H9 (cell line): ENCODE measurements at regions not wholly inside any gene's neighbourhood (a gene's known extent, or its start where the extent isn't known, plus 50 kb on each side); places are given as distances from the start of the nearest gene placed in this dataset.

Experiments
- DNase-seq: peaks from one replicate; pipeline ENCODE4 v3.0.0-alpha.2; 2017
- H2AFZ ChIP-seq: one replicate; pipeline ENCODE4 v1.6.1; 2013; ENCODE audit warnings: mild to moderate bottlenecking, low read length, control low read depth, moderate library complexity
- H2AK5ac ChIP-seq: 2 replicates; pipeline ENCODE4 v1.6.1; 2013; ENCODE audit warnings: low read length, control low read depth, mixed read lengths; ENCODE audit not compliant: insufficient read length
- H2BK120ac ChIP-seq: one replicate; pipeline ENCODE4 v1.6.1; 2013; ENCODE audit warnings: low read depth, mild to moderate bottlenecking, low read length, control low read depth, inconsistent platforms; ENCODE audit not compliant: poor library complexity, severe bottlenecking
- H2BK12ac ChIP-seq: 2 replicates; pipeline ENCODE4 v1.6.1; 2013; ENCODE audit warnings: low read length, control low read depth, mixed read lengths, low read depth; ENCODE audit not compliant: insufficient read length
- H2BK15ac ChIP-seq: 2 replicates; pipeline ENCODE4 v1.6.1; 2013; ENCODE audit warnings: low read depth, low read length, control low read depth
- H2BK20ac ChIP-seq: one replicate; pipeline ENCODE4 v1.6.1; 2013; ENCODE audit warnings: low read depth, mild to moderate bottlenecking, low read length, control low read depth, inconsistent platforms; ENCODE audit not compliant: poor library complexity, severe bottlenecking
- H2BK5ac ChIP-seq: 2 replicates; pipeline ENCODE4 v1.6.1; 2013; ENCODE audit warnings: low read length, control low read depth, mixed read lengths; ENCODE audit not compliant: insufficient read length
- H3K14ac ChIP-seq: 2 replicates; pipeline ENCODE4 v1.6.1; 2013; ENCODE audit warnings: low read length, control low read depth; ENCODE audit not compliant: insufficient read depth
- H3K18ac ChIP-seq: 2 replicates; pipeline ENCODE4 v1.6.1; 2013; ENCODE audit warnings: low read depth, mild to moderate bottlenecking, mixed read lengths, low read length, control low read depth; ENCODE audit not compliant: insufficient read length
- H3K23ac ChIP-seq: 2 replicates; pipeline ENCODE4 v1.6.1; 2013; ENCODE audit warnings: low read length, control low read depth, mixed read lengths, low read depth; ENCODE audit not compliant: insufficient read length
- H3K23me2 ChIP-seq: 2 replicates; pipeline ENCODE4 v1.6.1; 2013; ENCODE audit warnings: low read depth, mild to moderate bottlenecking, mixed read lengths, low read length, control low read depth; ENCODE audit not compliant: insufficient read length, poor library complexity, severe bottlenecking
- H3K27ac ChIP-seq: 2 replicates; pipeline ENCODE4 v1.5.1; 2013; ENCODE audit warnings: low read length, control low read depth, mixed read lengths, low read depth; ENCODE audit not compliant: insufficient read length
- H3K27me3 ChIP-seq: 2 replicates; pipeline ENCODE4 v1.6.1; 2013; ENCODE audit warnings: low read length, control low read depth, inconsistent platforms; ENCODE audit not compliant: insufficient read depth
- H3K4ac ChIP-seq: 2 replicates; pipeline ENCODE4 v1.6.1; 2013; ENCODE audit warnings: low read depth, mild to moderate bottlenecking, control low read depth, inconsistent platforms, low read length, moderate library complexity
- H3K4me1 ChIP-seq: 2 replicates; pipeline ENCODE4 v1.6.1; 2013; ENCODE audit warnings: low read length, control low read depth, inconsistent platforms; ENCODE audit not compliant: insufficient read depth
- H3K4me2 ChIP-seq: 2 replicates; pipeline ENCODE4 v1.6.1; 2013; ENCODE audit warnings: low read length, control low read depth, mixed read lengths; ENCODE audit not compliant: insufficient read length, insufficient read depth
- H3K56ac ChIP-seq: 2 replicates; pipeline ENCODE4 v1.6.1; 2013; ENCODE audit warnings: low read depth, mild to moderate bottlenecking, mixed read lengths, low read length, control low read depth; ENCODE audit not compliant: insufficient read length
- H3K79me1 ChIP-seq: 2 replicates; pipeline ENCODE4 v1.6.1; 2013; ENCODE audit warnings: low read depth, mild to moderate bottlenecking, moderate library complexity, low read length, control low read depth, inconsistent platforms; ENCODE audit not compliant: insufficient read depth, poor library complexity, severe bottlenecking
- H3K79me2 ChIP-seq: 2 replicates; pipeline ENCODE4 v1.6.1; 2013; ENCODE audit warnings: low read length, control low read depth, inconsistent platforms; ENCODE audit not compliant: insufficient read depth
- H3K9ac ChIP-seq: 2 replicates; pipeline ENCODE4 v1.6.1; 2013; ENCODE audit warnings: low read length, control low read depth, mixed read lengths; ENCODE audit not compliant: insufficient read length; ENCODE audit errors: extremely low read depth
- H3K9me3 ChIP-seq: one replicate; pipeline ENCODE4 v1.6.1; 2013; ENCODE audit warnings: low read depth, low read length, inconsistent platforms; ENCODE audit not compliant: control insufficient read depth
- H3T11ph ChIP-seq: one replicate; pipeline ENCODE4 v1.6.1; 2013; ENCODE audit warnings: mild to moderate bottlenecking, low read length, control low read depth, inconsistent platforms
- H4K20me1 ChIP-seq: one replicate; pipeline ENCODE4 v1.6.1; 2013; ENCODE audit not compliant: control insufficient read depth, insufficient read length, insufficient read depth
- H4K5ac ChIP-seq: 2 replicates; pipeline ENCODE4 v1.6.1; 2013; ENCODE audit warnings: low read depth, mild to moderate bottlenecking, mixed read lengths, low read length, control low read depth; ENCODE audit not compliant: insufficient read length
- H4K8ac ChIP-seq: replicated peaks from 2 replicates; pipeline ENCODE4 v1.6.1; 2013; ENCODE audit warnings: low read length, control low read depth, mixed read lengths, low read depth; ENCODE audit not compliant: insufficient read length
- H4K91ac ChIP-seq: 2 replicates; pipeline ENCODE4 v1.6.1; 2013; ENCODE audit warnings: low read depth, mild to moderate bottlenecking, moderate library complexity, mixed read lengths, low read length, control low read depth; ENCODE audit not compliant: insufficient read length
- H3K27ac Mint-ChIP-seq, 3 experiments: 2 replicates in 2 of 3; 3 replicates in 1 of 3; pipeline ENCODE4 v1.8.0; 2020 to 2021; ENCODE audit warnings: mixed read lengths in 3 of 3, mild to moderate bottlenecking in 1 of 3, moderate library complexity in 1 of 3
- H3K27me3 Mint-ChIP-seq: 2 replicates; pipeline ENCODE4 v1.8.0; 2021; ENCODE audit warnings: low read depth, mild to moderate bottlenecking, moderate library complexity, mixed read lengths
- H3K36me3 Mint-ChIP-seq, 3 experiments: 2 replicates in 2 of 3; 3 replicates in 1 of 3; pipeline ENCODE4 v1.8.0; 2020 to 2021; ENCODE audit warnings: low read depth in 3 of 3, mixed read lengths in 3 of 3; ENCODE audit not compliant: insufficient read depth in 1 of 3
- H3K4me1 Mint-ChIP-seq, 2 experiments: 2 replicates each; pipeline ENCODE4 v1.8.0; 2020; ENCODE audit warnings: mixed read lengths in 2 of 2
- H3K4me3 Mint-ChIP-seq, 2 experiments: 2 replicates in 1 of 2; 3 replicates in 1 of 2; pipeline ENCODE4 v1.8.0; 2020 to 2021; ENCODE audit warnings: mild to moderate bottlenecking in 2 of 2, mixed read lengths in 2 of 2, moderate library complexity in 1 of 2
- H3K9me3 Mint-ChIP-seq, 2 experiments: 2 replicates in 1 of 2; 3 replicates in 1 of 2; pipeline ENCODE4 v1.8.0; 2020; ENCODE audit warnings: mild to moderate bottlenecking in 2 of 2, mixed read lengths in 2 of 2, moderate library complexity in 1 of 2
- WGBS: extraction: QIAGEN DNeasy Blood & Tissue Kit; methylation state at CpG from one replicate; pipeline ENCODE4 v1.1.7; 2013; ENCODE audit warnings: missing lambda C conversion rate, low lambda C conversion rate, mixed read lengths; ENCODE audit not compliant: insufficient read length; ENCODE audit errors: extremely low coverage; 5-methylcytosine and 5-hydroxymethylcytosine counted together
- TF ChIP-seq, protein P1 (sequence below): fragments of 200-600 bp; sonication (generic); conservative IDR thresholded peaks from 3 replicates; pipeline ENCODE4 v1.8.0; 2021; ENCODE audit warnings: antibody characterized with exemption, mild to moderate bottlenecking

DNA sequence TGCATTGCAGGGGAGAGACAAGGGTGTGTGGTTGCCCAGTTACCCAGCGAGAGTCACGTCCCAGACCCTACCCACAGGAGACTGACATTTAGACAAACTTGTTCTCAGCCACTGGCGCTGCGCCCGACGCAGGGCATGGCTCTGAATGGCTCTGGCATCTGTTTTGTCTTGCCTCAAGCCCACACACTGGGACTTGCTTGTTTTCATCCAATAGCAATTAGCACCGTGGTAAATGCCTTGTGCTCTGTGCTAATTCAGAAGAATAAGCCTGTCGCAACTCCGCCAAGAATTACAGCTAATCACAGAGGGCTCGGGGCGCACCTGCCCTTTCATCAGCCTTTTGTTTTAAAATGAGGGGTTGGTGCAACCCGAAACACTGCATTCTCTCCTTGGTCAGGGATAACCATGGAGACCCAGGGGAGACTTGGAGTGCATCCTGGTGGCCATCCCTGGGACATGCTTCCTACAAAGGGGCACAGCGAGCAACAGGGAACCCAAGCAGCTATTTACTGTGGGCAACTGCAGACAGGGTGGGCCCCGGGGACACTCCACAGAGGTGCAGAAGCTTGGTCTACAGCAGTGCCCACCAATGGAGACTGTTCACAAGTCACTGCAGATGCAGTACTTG is 220.6 kb upstream of the ZFHX3 start:
- Histone ChIP-seq H3K23ac (no peak overlapping the region), H4K91ac (no peak overlapping the region), H2BK5ac (no peak overlapping the region), H4K8ac (no peak overlapping the region), H2BK12ac (no peak overlapping the region), H4K5ac (no peak overlapping the region), H3K18ac (no peak overlapping the region), H3K4me2 (no peak overlapping the region), H2BK20ac (no peak overlapping the region), H3K79me2 (no peaks in the 10 kb centered on the region), H4K20me1 (no peaks in the 10 kb centered on the region), H3K14ac (no peak overlapping the region), H3T11ph (no peak overlapping the region), H3K9ac (no peak overlapping the region), H3K4me1 (no peaks in the 10 kb centered on the region; the same call in 1 of the 2 replicates), H3K27me3 (no peaks in the 10 kb centered on the region), H3K4ac (no peak overlapping the region), H3K79me1 (no peaks in the 10 kb centered on the region), H3K56ac (no peak overlapping the region), H2BK15ac (no peak overlapping the region), H2AK5ac (no peak overlapping the region), H2AFZ (no peak overlapping the region), H3K27ac (no peak overlapping the region), H3K23me2 (no peaks in the 10 kb centered on the region), H2BK120ac (no peak overlapping the region), H3K9me3 (no peaks in the 10 kb centered on the region)
- Mint-ChIP-seq H3K27ac (no peak overlapping the region), H3K4me3 (no peak overlapping the region), H3K4me1 (peaks cover 10% of the 10 kb centered on the region in 2 experiments), H3K27me3 (no peaks in the 10 kb centered on the region), H3K36me3 (no peaks in the 10 kb centered on the region), H3K9me3 (no peaks in the 10 kb centered on the region)
- peak; percentile 59 for DNase-seq
- no CpG with 5 or more reads among the region's 14 CpGs for WGBS
- TF ChIP-seq, protein P1, sequence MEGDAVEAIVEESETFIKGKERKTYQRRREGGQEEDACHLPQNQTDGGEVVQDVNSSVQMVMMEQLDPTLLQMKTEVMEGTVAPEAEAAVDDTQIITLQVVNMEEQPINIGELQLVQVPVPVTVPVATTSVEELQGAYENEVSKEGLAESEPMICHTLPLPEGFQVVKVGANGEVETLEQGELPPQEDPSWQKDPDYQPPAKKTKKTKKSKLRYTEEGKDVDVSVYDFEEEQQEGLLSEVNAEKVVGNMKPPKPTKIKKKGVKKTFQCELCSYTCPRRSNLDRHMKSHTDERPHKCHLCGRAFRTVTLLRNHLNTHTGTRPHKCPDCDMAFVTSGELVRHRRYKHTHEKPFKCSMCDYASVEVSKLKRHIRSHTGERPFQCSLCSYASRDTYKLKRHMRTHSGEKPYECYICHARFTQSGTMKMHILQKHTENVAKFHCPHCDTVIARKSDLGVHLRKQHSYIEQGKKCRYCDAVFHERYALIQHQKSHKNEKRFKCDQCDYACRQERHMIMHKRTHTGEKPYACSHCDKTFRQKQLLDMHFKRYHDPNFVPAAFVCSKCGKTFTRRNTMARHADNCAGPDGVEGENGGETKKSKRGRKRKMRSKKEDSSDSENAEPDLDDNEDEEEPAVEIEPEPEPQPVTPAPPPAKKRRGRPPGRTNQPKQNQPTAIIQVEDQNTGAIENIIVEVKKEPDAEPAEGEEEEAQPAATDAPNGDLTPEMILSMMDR = peak; percentile 45
